Astrocyte of the cerebellum (primary cell): ENCODE measurements at regions not wholly inside any gene's neighbourhood (a gene's known extent, or its start where the extent isn't known, plus 50 kb on each side); places are given as distances from the start of the nearest gene placed in this dataset.

ENCODE experiments used
- DNase-seq: peaks from one replicate; pipeline ENCODE4 v3.0.0-alpha.2; 2011; ENCODE audit warnings: low read depth
- H3K4me3 ChIP-seq: 2 replicates; pipeline ENCODE4 v1.5.1; 2011; ENCODE audit warnings: mild to moderate bottlenecking, low read depth, low read length, moderate library complexity
- in situ Hi-C: cut with HindIII; loops from 2 replicates; pipeline ENCODE4 v1.10.0; 2017; ENCODE audit warnings: low sequenced_read_pairs
- TF ChIP-seq, protein P1 (sequence below): IDR thresholded peaks from 2 replicates; pipeline ENCODE4 v1.5.1; 2012; ENCODE audit warnings: low read length, low read depth, moderate library complexity, mild to moderate bottlenecking; ENCODE audit errors: missing control alignments

DNA sequence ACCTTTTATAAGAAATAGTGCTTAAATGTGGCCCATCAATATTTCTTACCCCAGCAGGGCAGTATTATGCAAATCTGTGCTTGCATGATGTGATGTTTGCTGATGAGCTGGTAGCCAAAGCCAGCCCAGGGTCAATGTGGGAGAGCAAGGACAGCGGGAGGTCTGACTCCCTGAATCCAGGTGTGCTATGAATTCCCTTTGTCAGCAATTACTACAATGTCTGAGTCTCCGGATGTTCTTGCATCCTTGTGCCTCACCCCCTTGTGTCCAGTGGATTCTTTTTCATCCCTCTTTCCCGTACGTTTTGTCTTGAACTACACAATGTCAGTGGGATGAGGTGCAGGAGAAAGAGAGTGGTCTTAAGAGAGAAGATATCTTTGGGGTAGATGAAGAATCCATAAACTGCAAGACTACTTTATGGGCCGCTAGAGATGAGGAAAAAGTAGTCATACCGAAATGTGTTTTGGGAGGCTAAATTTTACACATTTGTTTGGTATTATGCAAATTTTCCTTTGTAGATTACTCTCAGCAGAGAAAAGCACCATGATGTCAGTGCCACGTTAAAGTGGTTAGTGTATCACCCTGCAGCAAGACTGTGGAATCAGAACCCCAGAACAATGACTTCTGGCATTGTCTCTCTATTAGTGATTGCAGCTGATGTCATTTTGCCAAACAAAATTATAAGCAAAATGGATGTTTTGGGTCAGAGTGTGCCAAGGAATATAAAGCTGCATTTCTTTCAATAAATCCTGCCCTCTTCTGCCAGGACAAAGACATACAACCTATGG is 53.5 kb upstream of the TSHZ3 start:
- TF ChIP-seq, protein P1, sequence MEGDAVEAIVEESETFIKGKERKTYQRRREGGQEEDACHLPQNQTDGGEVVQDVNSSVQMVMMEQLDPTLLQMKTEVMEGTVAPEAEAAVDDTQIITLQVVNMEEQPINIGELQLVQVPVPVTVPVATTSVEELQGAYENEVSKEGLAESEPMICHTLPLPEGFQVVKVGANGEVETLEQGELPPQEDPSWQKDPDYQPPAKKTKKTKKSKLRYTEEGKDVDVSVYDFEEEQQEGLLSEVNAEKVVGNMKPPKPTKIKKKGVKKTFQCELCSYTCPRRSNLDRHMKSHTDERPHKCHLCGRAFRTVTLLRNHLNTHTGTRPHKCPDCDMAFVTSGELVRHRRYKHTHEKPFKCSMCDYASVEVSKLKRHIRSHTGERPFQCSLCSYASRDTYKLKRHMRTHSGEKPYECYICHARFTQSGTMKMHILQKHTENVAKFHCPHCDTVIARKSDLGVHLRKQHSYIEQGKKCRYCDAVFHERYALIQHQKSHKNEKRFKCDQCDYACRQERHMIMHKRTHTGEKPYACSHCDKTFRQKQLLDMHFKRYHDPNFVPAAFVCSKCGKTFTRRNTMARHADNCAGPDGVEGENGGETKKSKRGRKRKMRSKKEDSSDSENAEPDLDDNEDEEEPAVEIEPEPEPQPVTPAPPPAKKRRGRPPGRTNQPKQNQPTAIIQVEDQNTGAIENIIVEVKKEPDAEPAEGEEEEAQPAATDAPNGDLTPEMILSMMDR, result no peak
- in situ Hi-C loops, result no loop called here
- no peak overlapping the region for H3K4me3 ChIP-seq
- DNase-seq, result no peak

DNA sequence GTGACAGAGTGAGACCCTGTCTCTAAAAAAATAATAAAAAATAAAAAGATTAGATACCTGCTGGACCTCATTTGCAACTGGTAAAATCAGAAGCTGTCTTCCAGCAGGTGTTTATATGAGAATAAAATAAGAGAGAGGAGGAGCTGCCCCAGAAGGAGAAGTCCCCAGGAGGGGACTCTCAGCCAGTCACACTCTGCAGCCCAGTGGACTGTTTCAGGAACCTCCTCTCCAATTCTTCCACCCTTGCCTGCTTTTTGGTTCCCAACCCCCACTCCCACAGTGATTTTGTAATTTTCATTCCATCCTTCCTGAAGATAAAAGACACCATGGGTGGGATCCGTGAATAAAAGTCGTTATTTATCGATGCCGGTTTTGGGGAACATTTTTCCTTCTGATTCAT is 56.9 kb upstream of the TSHZ3 start:
- H3K4me3 ChIP-seq, result no peak overlapping the region
- no peak for DNase-seq
- in situ Hi-C loops, result no loop called here
- TF ChIP-seq, protein P1, result no peak

DNA sequence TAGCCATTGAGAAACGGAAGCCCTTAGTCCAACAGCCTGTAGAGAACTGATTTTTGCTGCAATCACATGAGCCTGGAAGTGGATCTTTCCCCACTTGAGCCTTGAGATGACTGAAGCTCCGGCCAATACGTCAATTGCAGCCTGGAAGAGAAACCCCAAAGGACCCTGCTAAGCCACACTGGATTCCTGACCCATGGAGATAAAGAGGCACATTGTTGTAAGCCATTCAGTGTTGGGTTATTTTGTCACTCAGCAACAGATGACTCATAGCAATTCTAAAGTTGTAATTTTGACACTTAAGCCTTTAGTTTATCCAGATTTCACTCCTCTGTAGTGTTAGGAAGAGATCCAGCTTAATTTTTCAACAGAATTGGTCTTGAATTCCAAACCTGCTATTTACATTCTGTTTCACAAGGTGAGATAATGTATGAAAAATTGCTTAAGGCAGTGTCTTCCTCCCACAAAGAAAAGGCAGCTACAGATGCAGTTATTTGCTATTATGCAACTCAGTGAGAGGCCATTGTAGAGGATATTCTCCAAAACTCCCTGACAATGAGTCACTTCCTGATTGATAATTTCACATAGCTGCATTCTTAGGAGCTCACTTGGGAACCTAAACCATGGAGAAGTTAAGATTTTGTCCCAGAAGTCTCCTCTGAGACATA is 59.4 kb upstream of the TSHZ3 start:
- in situ Hi-C loops, result no loop called here
- peak; percentile 59 for DNase-seq

DNA sequence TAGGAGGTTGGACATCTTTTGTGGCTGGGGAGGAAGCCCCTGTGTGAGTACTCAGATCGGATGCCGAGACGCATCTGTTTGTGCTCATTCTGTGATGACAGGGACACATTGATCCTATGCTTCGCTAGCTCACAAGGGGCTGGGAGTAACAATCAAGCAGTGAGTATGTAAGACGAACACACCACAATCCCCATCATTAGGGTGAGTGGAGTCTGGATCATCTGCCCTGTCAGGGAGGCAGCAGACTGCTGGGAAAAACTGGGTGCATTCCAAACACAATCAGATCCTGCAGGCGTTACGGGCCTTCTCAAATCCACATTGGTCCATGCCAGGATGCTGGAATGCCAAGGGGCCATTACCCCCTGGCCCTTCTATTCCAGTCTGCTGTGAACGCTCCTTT is 64.1 kb upstream of the TSHZ3 start:
- in situ Hi-C loops, result loop anchor here (5.0 kb wide), 1 partner anchor 34 kb away; no protein-coding TSS in a partner anchor

More for the DNA sequence above, 59.4 kb upstream of the TSHZ3 start:
- no peak overlapping the region for H3K4me3 ChIP-seq
- TF ChIP-seq, protein P1, result no peak

DNA sequence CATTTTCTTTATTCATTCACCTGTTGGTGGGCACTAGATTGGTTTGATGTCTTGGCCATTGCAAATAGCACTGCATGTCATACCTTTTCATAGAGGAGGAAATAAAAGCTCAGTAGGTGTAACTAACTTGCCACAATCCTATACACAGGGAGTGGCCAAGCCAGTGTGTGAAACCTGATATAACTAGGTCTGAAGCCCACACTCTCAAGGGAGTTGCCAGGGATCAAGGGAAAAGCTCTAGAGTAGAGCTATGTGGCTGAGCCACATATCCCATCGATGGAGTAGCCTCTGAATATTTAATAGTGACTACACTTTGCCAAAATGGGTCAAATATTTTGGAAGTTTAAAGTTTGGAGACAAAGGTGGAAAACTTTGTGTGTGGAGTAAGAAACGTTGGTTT is 66.1 kb upstream of the TSHZ3 start:
- no peak for DNase-seq
- TF ChIP-seq, protein P1, result no peak
- H3K4me3 ChIP-seq, result no peak overlapping the region
- in situ Hi-C loops, result no loop called here

More for the DNA sequence above, 64.1 kb upstream of the TSHZ3 start:
- TF ChIP-seq, protein P1, result no peak
- DNase-seq, result no peak
- H3K4me3 ChIP-seq, result no peak overlapping the region

DNA sequence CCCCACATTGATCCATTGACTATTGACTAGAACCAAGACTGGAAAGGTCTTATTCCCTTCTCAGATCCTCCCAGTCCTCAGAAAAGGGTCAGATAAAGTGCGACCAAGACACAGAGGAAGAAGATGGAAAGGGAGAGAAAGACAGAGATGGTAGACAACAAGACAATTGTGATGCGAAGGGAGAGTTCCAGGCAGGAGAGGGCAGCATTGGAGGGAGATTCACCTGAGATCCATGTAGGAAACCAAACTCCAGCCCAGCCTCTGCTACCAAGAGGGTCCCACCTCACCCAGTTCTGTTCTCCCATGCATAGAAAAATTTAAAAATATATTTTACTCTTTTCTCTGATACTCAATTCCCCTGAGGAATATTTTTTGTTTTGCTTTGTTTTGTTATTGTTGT is 67.3 kb upstream of the TSHZ3 start:
- DNase-seq, result no peak
- in situ Hi-C loops, result no loop called here
- no peak overlapping the region for H3K4me3 ChIP-seq
- TF ChIP-seq, protein P1, result no peak
